ENCODE measurements at regions not wholly inside any gene's neighbourhood (a gene's known extent, or its start where the extent isn't known, plus 50 kb on each side); places are given as distances from the start of the nearest gene placed in this dataset.

DNA sequence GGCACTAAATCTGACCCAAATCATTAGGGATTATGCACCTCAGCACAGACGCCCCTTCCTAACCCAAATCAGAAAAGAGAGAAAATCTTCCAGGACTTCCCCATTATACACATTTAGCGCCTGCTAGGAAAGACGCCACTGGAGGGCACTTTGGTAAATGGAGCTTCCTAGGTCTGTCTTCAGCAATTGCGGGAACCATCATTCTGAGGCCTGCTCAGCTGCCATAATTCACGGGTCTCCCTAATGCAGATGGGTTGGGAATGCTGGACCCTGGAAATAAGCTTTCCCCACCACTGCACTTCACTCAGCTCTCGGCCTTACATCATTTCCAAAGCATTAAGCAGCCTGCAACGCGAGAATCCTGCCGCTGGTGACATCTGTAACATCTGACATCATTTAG is 86.2 kb upstream of the OPCML start:
- TF ChIP-seq CTCF (conservative IDR thresholded peaks at IDR 0.05; ENCODE audit: low read length): no peak
- no peak for TF ChIP-seq EZH2phosphoT487 (IDR thresholded peaks at IDR 0.05; ENCODE audit: borderline replicate concordance, low read depth, low read length)

All from OCI-LY7 (cell line).